Epithelial cell of proximal tubule (primary cell): ENCODE measurements at regions not wholly inside any gene's neighbourhood (a gene's known extent, or its start where the extent isn't known, plus 50 kb on each side); places are given as distances from the start of the nearest gene placed in this dataset.
A peak's percentile ranks its signal among the peaks of the same experiment; 100 is the strongest.

Source experiments
- DNase-seq: peaks from one replicate; pipeline ENCODE4 v3.0.0-alpha.2; 2011; ENCODE audit warnings: low read depth
- H3K4me3 ChIP-seq: 2 replicates; pipeline ENCODE4 v1.5.1; 2011; ENCODE audit warnings: low read depth, mild to moderate bottlenecking, low read length
- TF ChIP-seq, protein P1 (sequence below): conservative IDR thresholded peaks from 2 replicates; pipeline ENCODE4 v1.5.1; 2012; ENCODE audit warnings: low read depth, mild to moderate bottlenecking, low read length

DNA sequence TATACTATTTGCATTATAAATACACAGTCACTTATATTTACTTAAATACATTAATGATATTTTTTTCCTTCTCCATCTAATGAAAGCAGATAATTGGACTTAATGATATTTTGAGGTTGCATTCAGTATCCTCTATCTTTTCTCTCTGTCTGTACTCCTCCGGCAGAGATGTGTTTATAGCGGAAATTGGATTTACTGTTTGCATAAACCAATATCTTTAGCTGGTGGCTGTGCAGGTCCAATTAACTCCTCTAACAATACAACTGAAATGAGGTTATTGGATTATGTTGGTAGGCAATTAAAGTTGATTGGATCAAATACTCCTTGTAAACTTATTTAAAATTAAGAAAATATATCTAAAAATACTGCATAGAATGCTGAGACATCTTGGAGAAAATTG is 1044.2 kb upstream of the SORCS1 start:
- TF ChIP-seq, protein P1, sequence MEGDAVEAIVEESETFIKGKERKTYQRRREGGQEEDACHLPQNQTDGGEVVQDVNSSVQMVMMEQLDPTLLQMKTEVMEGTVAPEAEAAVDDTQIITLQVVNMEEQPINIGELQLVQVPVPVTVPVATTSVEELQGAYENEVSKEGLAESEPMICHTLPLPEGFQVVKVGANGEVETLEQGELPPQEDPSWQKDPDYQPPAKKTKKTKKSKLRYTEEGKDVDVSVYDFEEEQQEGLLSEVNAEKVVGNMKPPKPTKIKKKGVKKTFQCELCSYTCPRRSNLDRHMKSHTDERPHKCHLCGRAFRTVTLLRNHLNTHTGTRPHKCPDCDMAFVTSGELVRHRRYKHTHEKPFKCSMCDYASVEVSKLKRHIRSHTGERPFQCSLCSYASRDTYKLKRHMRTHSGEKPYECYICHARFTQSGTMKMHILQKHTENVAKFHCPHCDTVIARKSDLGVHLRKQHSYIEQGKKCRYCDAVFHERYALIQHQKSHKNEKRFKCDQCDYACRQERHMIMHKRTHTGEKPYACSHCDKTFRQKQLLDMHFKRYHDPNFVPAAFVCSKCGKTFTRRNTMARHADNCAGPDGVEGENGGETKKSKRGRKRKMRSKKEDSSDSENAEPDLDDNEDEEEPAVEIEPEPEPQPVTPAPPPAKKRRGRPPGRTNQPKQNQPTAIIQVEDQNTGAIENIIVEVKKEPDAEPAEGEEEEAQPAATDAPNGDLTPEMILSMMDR = no peak
- no peak overlapping the region for H3K4me3 ChIP-seq
- DNase-seq = no peak

- DNase-seq = no peak
- TF ChIP-seq, protein P1 = no peak
- no peak overlapping the region for H3K4me3 ChIP-seq
Measured at GRCh38 chr10:108208038-108208437, 1043.5 kb upstream of the SORCS1 start.

- TF ChIP-seq, protein P1 = peak; percentile 63
- no peak overlapping the region for H3K4me3 ChIP-seq
- no peak for DNase-seq
Measured at GRCh38 chr10:108204528-108205305, 1040.2 kb upstream of the SORCS1 start.

DNA sequence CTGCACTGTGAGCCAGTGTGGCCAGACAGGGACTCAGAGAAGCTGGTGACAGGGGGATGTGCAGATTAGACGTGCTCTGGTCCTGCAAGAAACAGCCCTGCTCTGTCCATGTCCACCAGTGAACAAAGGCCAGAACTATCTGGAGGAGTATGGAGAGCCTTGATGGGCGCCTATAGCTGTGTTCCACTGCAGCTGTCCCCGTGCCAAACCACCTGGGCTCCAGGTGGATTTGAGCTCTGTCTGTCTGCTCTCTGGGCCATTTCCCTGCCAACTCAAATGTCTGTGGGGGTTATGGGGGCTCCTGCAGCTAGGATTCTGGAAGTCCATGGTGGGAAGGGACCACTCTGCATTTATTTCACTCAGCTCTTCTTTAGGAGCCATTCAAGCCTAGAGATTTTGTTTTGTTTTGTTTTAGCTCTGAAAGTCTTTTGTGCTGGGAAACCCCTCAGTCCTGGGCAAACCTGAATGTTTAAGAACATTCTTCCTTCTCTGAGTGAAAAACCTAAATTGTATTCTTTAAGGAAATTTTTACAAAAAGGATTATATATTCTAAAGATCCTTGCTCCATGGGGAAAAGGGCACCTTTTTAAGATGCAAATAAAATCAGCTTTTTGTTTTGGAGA is 1039.5 kb upstream of the SORCS1 start:
- no peak overlapping the region for H3K4me3 ChIP-seq
- TF ChIP-seq, protein P1 = no peak
- no peak for DNase-seq

DNA sequence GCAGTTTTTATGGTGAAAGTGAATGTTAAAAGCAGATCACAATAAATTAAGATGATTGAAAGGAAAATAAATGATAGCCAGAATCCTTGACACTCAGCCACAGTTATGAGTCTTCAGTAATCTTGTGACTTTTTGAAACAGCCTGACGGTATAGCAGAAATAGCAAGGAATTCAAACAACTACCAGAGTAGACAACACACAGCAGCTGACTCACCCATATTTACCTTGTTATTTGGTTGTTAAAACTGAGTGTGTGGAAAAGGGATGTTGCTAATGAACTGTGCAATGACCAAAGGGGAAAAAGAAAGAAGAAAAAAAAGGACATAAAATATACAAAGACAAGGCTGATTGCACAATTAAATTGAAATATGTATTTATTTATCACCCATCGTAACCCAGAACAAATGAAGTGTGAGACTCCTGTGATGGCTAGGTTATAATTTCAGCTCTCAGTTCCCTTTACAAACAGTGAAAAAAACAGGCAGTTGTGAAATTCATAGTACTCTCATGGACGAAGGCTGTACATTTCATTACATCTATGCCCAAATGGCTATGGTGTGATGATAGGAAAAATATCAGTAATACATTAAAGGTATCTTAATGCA is 1023.0 kb upstream of the SORCS1 start:
- no peak overlapping the region for H3K4me3 ChIP-seq
- no peak for DNase-seq
- TF ChIP-seq, protein P1 = no peak

DNA sequence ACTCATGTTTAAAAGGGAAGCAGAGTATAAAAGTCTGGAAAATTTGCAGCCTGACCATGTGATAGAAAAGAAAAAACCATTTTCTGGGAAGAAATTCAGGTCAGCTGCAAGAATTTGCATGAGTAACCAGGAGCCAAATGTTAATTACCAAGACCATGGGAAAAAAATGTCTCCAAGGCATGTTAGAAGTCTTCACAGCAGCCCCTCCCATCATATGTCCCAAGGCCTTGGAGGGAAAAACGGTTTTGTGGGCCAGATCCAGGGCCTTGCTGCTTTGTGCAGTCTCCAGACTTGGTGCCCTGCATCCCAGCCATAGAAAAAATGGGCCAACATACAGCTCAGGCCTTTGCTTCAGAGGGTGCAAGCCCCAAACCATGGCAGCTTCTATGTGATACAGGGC is 1019.6 kb upstream of the SORCS1 start:
- H3K4me3 ChIP-seq = no peak overlapping the region
- DNase-seq = no peak
- TF ChIP-seq, protein P1 = no peak

GRCh38 chr10:108180878-108181277 is 1016.4 kb upstream of the SORCS1 start:
- TF ChIP-seq, protein P1 = no peak
- DNase-seq = no peak
- H3K4me3 ChIP-seq = no peak overlapping the region
